K562 (cell line): ENCODE measurements at regions not wholly inside any gene's neighbourhood (a gene's known extent, or its start where the extent isn't known, plus 50 kb on each side); places are given as distances from the start of the nearest gene placed in this dataset.
"Not testable (repeated sequence)": the region's sequence is repeated elsewhere in the genome, so short reads cannot be mapped to it uniquely, and the experiment has no call there.

ENCODE experiments used
- ATAC-seq: fragments of 200-7000 bp; cut with Tn5 transposase; 3 replicates; pipeline ENCODE4 v1.9.1; 2020; ENCODE audit warnings: moderate library complexity
- BruUV-seq: library from RNA; stranded (reverse); fragments of 400-500 nt; replicated peaks from 2 replicates; lab custom pipeline; 2021; lab: Mats Ljungman, UMichigan
- CTCF ChIA-PET: fragments of 300-600 bp; formaldehyde crosslinking; extraction: SDS; loops from one replicate; lab custom pipeline; 2021; ENCODE audit warnings: low intra/inter-chr PET ratio; lab: Yijun Ruan, JAX
- POLR2A ChIA-PET: fragments of 300-600, 350-650 bp; sonication (Branson Sonifier 250); formaldehyde crosslinking; extraction: SDS; loops from one replicate; lab custom pipeline; 2021; ENCODE audit warnings: antibody characterized with exemption, inconsistent platforms; lab: Yijun Ruan, JAX
- DNase-seq, 4 experiments: peaks; one replicate each; pipeline versions ENCODE4 v3.0.0 to v3.0.0-alpha.2; 2011 to 2018; ENCODE audit warnings: low spot score in 3 of 4, mixed read lengths in 3 of 4; ENCODE audit errors: extremely low read depth in 1 of 4
- FAIRE-seq: peaks from 2 replicates; lab custom pipeline; 2011; peaks lifted over from hg19 to GRCh38; lab: Jason Lieb, UNC
- H2AFZ ChIP-seq: 2 replicates; pipeline ENCODE4 v1.6.0; 2011; ENCODE audit warnings: low read depth, low read length, control low read depth, inconsistent platforms
- H3K27ac ChIP-seq: fragments of 200-600 bp; 3 replicates; pipeline ENCODE4 v1.8.0; 2011; ENCODE audit warnings: low read depth, mild to moderate bottlenecking, control low read depth, inconsistent platforms, low read length, moderate library complexity, mixed read lengths; ENCODE audit errors: extremely low read depth
- H3K27me3 ChIP-seq, 2 experiments: fragments of 300-600 bp in 1 of 2; 2 replicates in 1 of 2; 3 replicates in 1 of 2; pipeline versions ENCODE4 v1.6.0 to v1.8.0; 2011; ENCODE audit warnings: inconsistent platforms in 2 of 2, low read length in 2 of 2, mild to moderate bottlenecking in 1 of 2, mixed read lengths in 1 of 2, moderate library complexity in 1 of 2; ENCODE audit not compliant: control insufficient read depth in 2 of 2, insufficient read depth in 2 of 2
- H3K36me3 ChIP-seq: fragments of 300-600 bp; 3 replicates; pipeline ENCODE4 v1.8.0; 2011; ENCODE audit warnings: mild to moderate bottlenecking, low read length, inconsistent platforms; ENCODE audit not compliant: control insufficient read depth, insufficient read depth
- H3K4me1 ChIP-seq, 2 experiments: fragments of 200-600 bp in 1 of 2; replicated peaks in 1 of 2; 2 replicates in 1 of 2; 3 replicates in 1 of 2; pipeline versions ENCODE4 v1.5.1 to v1.8.0; 2011; ENCODE audit warnings: inconsistent platforms in 2 of 2, low read length in 2 of 2, mild to moderate bottlenecking in 1 of 2, mixed read lengths in 1 of 2, moderate library complexity in 1 of 2; ENCODE audit not compliant: control insufficient read depth in 2 of 2, insufficient read depth in 2 of 2
- H3K4me2 ChIP-seq: 2 replicates; pipeline ENCODE4 v1.6.1; 2011; ENCODE audit warnings: low read length, control low read depth, inconsistent platforms, mixed read lengths; ENCODE audit not compliant: insufficient read depth
- H3K4me3 ChIP-seq: fragments of 200-600 bp; sonication (generic), shearing (Covaris generic); 2 replicates; pipeline ENCODE4 v1.5.1; 2016; ENCODE audit warnings: control low read depth, inconsistent platforms
- H3K79me2 ChIP-seq: fragments of 200-600 bp; 3 replicates; pipeline ENCODE4 v1.8.0; 2011; ENCODE audit warnings: low read length, inconsistent platforms; ENCODE audit not compliant: control insufficient read depth, insufficient read depth
- H3K9ac ChIP-seq, 2 experiments: 2 replicates each; pipeline versions ENCODE4 v1.6.0 to v1.6.1; 2011; ENCODE audit warnings: low read depth in 2 of 2, low read length in 2 of 2, control low read depth in 1 of 2, inconsistent platforms in 1 of 2, mild to moderate bottlenecking in 1 of 2, mixed read lengths in 1 of 2; ENCODE audit not compliant: insufficient read depth in 1 of 2
- H3K9me1 ChIP-seq: one replicate; pipeline ENCODE4 v1.6.0; 2011; ENCODE audit warnings: inconsistent platforms, mild to moderate bottlenecking, low read length, moderate library complexity; ENCODE audit not compliant: control insufficient read depth, insufficient read depth
- H3K9me3 ChIP-seq: replicated peaks from 2 replicates; pipeline ENCODE4 v1.5.1; 2011; ENCODE audit warnings: low read depth, low read length, inconsistent platforms; ENCODE audit not compliant: control insufficient read depth, insufficient read depth
- H4K20me1 ChIP-seq: replicated peaks from 2 replicates; pipeline ENCODE4 v1.6.1; 2011; ENCODE audit warnings: low read length, inconsistent platforms, mixed read lengths; ENCODE audit not compliant: control insufficient read depth, insufficient read depth
- CBFA2T3 ChIP-seq: fragments of 450-650 bp; IDR thresholded peaks from 2 replicates; pipeline ENCODE4 v1.6.1; 2017
- CXXC5 ChIP-seq: fragments of 250-450 bp; sonication (Bioruptor Pico); IDR thresholded peaks from 2 replicates; pipeline ENCODE4 v1.8.0; 2022; ENCODE audit warnings: inconsistent platforms, mild to moderate bottlenecking, moderate library complexity
- DMBX1 ChIP-seq: fragments of 250-450 bp; sonication (Bioruptor Pico); IDR thresholded peaks from 2 replicates; pipeline ENCODE4 v1.8.0; 2022; ENCODE audit warnings: inconsistent platforms, mild to moderate bottlenecking, moderate library complexity, borderline replicate concordance
- ID3 ChIP-seq, 2 experiments: fragments of 250-450 bp in 1 of 2; fragments of 450-650 bp in 1 of 2; sonication (Bioruptor Pico) in 1 of 2; IDR thresholded peaks; 2 replicates each; pipeline versions ENCODE4 v1.6.1 to v1.8.0; 2016 to 2021; ENCODE audit warnings: mild to moderate bottlenecking in 2 of 2, moderate library complexity in 2 of 2, missing compliant biosample characterization in 1 of 2, missing genetic modification characterization in 1 of 2
- POLR2G ChIP-seq: fragments of 200-400 bp; formaldehyde crosslinking; IDR thresholded peaks from 2 replicates; pipeline ENCODE4 v1.6.1; 2017; ENCODE audit warnings: low read depth, mild to moderate bottlenecking, antibody characterized with exemption, low read length, moderate library complexity
- PTRF ChIP-seq: fragments of 450-650 bp; IDR thresholded peaks from 2 replicates; pipeline ENCODE4 v1.6.1; 2016; ENCODE audit warnings: mild to moderate bottlenecking, missing genetic modification characterization, missing compliant biosample characterization
- RBM22 ChIP-seq: fragments of 200-400 bp; formaldehyde crosslinking; IDR thresholded peaks from 2 replicates; pipeline ENCODE4 v1.6.1; 2018; ENCODE audit warnings: low read length, low read depth; ENCODE audit not compliant: poor library complexity, severe bottlenecking
- ZNF311 ChIP-seq: fragments of 250-450 bp; sonication (Bioruptor Pico); IDR thresholded peaks from 2 replicates; pipeline ENCODE4 v1.4.0; 2020; ENCODE audit warnings: mild to moderate bottlenecking, moderate library complexity
- WGBS: fragments of 100-300 bp; shearing (Covaris generic); methylation state at CpG from one replicate; pipeline ENCODE4 v1.1.6; 2016; ENCODE audit warnings: low coverage, mixed read lengths; ENCODE audit not compliant: insufficient coverage; ENCODE audit errors: missing lambda C conversion rate; 5-methylcytosine and 5-hydroxymethylcytosine counted together
- in situ Hi-C: fragments of 300-500 bp; cut with MboI; formaldehyde crosslinking; loops from 4 replicates; pipeline ENCODE4 v1.15.0; 2018; ENCODE audit warnings: inconsistent platforms, mixed read lengths
- intact Hi-C: fragments of 100-400 bp; cut with micrococcal nuclease; formaldehyde crosslinking; loops from 2 replicates; pipeline ENCODE4 v1.14.2; 2022
- TF ChIP-seq, protein P1 (sequence below): sonication (generic); formaldehyde crosslinking; IDR thresholded peaks from 2 replicates; pipeline ENCODE4 v1.8.1; 2023; ENCODE audit warnings: mild to moderate bottlenecking, missing genetic modification reagents

DNA sequence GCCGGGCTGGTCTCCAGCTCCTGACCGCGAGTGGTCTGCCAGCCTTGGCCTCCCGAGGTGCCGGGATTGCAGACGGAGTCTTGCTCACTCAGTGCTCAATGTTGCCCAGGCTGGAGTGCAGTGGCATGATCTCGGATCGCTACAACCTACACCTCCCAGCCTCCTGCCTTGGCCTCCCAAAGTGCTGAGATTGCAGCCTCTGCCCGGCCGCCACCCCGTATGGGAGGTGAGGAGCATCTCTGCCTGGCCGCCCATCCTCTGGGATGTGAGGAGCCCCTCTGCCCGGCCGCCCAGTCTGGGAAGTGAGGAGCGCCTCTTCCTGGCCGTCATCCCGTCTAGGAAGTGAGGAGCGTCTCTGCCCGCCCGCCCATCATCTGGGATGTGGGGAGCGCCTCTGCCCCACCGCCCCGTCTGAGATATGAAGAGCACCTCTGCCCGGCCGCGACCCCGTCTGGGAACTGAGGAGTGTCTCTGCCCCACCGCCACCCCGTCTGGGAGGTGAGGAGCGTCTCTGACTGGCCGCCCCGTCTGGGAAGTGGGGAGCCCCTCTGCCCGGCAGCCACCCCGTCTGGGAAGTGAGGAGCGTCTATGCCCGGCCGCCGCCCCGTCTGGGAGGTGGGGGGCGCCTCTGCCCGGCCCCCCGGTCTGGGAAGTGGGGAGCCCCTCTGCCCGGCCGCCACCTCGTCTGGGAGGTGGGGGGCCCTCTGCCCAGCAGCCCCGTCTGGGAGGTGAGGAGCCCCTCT, 861.8 kb upstream of the INTU start:
- WGBS: 91% methylated on average over 10 of the region's 46 CpGs
- TF ChIP-seq POLR2G (peak; percentile 54), RBM22 (peak; percentile 66)
- TF ChIP-seq, all 486 proteins: peak for 2; not testable (repeated sequence) for 484
- not testable (repeated sequence) for FAIRE-seq

DNA sequence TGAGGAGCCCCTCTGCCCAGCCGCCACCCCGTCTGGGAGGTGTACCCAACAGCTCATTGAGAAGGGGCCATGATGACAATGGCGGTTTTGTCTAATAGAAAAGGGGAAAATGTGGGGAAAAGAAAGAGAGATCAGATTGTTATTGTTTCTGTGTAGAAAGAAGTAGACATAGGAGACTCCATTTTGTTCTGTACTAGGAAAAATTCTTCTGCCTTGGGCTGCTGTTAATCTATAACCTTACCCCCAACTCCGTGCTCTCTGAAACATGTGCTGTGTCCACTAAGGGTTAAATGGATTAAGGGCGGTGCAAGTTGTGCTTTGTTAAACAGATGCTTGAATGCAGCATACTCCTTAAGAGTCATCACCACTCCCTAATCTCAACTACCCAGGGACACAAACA, 861.1 kb upstream of the INTU start:
- H3K9me1 ChIP-seq; CTCF ChIA-PET; H3K9ac ChIP-seq; H3K9me3 ChIP-seq; H4K20me1 ChIP-seq; BruUV-seq; H3K4me3 ChIP-seq; H3K4me2 ChIP-seq; ATAC-seq; H2AFZ ChIP-seq; DNase-seq; in situ Hi-C loops; intact Hi-C loops; H3K27me3 ChIP-seq; POLR2A ChIA-PET; H3K27ac ChIP-seq; FAIRE-seq; TF ChIP-seq ID3 (CRISPR knock-in tag; IDR thresholded peaks at IDR 0.05): not testable (repeated sequence)
- Histone ChIP-seq H3K4me1 (peaks cover 0 to 10% of the 10 kb centered on the region in 2 experiments; a peak in 4 of 5 replicates), H3K36me3 (peaks cover 15% of the 10 kb centered on the region; the same call in 1 of the 3 replicates), H3K79me2 (peaks cover 45% of the 10 kb centered on the region)
- WGBS: 34% methylated on average over 3 of the region's 5 CpGs
- TF ChIP-seq DMBX1 (CRISPR knock-in tag) (0 out of 2 replicates have a peak, but pooled peaks have one; percentile 70), PTRF (tag) (0 out of 2 replicates have a peak, but pooled peaks have one; percentile 12), CXXC5 (CRISPR knock-in tag) (peak; percentile 24; the same call in 1 of the 2 replicates), ID3 (tag; IDR thresholded peaks at IDR 0.05) (0 out of 2 replicates have a peak, but pooled peaks have one; percentile 20), ZNF311 (CRISPR knock-in tag) (peak; percentile 81; the same call in 1 of the 2 replicates), CBFA2T3 (peak; percentile 57)
- TF ChIP-seq, protein P1, sequence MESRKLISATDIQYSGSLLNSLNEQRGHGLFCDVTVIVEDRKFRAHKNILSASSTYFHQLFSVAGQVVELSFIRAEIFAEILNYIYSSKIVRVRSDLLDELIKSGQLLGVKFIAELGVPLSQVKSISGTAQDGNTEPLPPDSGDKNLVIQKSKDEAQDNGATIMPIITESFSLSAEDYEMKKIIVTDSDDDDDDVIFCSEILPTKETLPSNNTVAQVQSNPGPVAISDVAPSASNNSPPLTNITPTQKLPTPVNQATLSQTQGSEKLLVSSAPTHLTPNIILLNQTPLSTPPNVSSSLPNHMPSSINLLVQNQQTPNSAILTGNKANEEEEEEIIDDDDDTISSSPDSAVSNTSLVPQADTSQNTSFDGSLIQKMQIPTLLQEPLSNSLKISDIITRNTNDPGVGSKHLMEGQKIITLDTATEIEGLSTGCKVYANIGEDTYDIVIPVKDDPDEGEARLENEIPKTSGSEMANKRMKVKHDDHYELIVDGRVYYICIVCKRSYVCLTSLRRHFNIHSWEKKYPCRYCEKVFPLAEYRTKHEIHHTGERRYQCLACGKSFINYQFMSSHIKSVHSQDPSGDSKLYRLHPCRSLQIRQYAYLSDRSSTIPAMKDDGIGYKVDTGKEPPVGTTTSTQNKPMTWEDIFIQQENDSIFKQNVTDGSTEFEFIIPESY (CRISPR knock-in tag): 0 out of 2 replicates have a peak, but pooled peaks have one; percentile 10

More for the DNA sequence above, 861.8 kb upstream of the INTU start:
- H3K27me3 ChIP-seq, H2AFZ ChIP-seq, H3K9me3 ChIP-seq, H3K9me1 ChIP-seq, CTCF ChIA-PET, ATAC-seq, H3K27ac ChIP-seq, BruUV-seq, intact Hi-C loops, H3K4me3 ChIP-seq, H3K4me2 ChIP-seq, H4K20me1 ChIP-seq, H3K9ac ChIP-seq, in situ Hi-C loops, POLR2A ChIA-PET, DNase-seq: not testable (repeated sequence)
- peaks cover 20% of the 10 kb centered on the region; the same call in 1 of the 3 replicates for H3K36me3 ChIP-seq
- H3K4me1 ChIP-seq: peaks cover 0 to 10% of the 10 kb centered on the region in 2 experiments; a peak in 4 of 5 replicates
- H3K79me2 ChIP-seq: peaks cover 44% of the 10 kb centered on the region
